ENCODE measurements at regions not wholly inside any gene's neighbourhood (a gene's known extent, or its start where the extent isn't known, plus 50 kb on each side); places are given as distances from the start of the nearest gene placed in this dataset.

DNA sequence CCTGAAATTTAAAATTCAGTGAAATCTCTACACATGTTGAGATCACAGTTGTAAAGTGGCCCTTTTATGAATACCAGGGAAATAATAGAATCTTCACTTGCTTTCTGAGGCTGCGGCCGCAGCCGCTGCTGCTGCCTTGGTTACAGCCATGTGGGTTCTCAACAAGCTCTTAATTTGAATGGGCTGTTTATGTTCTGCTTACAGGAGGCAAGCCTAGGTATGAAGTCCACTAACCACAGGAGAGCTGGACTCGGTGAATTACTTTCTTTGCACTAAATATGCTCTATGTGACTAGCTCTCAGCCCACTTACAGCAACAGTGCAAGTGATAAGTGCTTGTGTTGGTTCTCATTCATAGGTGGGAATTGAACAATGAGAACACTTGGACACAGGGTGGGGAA is 410.8 kb downstream of the SFMBT2 start:
- TF ChIP-seq, protein P1, sequence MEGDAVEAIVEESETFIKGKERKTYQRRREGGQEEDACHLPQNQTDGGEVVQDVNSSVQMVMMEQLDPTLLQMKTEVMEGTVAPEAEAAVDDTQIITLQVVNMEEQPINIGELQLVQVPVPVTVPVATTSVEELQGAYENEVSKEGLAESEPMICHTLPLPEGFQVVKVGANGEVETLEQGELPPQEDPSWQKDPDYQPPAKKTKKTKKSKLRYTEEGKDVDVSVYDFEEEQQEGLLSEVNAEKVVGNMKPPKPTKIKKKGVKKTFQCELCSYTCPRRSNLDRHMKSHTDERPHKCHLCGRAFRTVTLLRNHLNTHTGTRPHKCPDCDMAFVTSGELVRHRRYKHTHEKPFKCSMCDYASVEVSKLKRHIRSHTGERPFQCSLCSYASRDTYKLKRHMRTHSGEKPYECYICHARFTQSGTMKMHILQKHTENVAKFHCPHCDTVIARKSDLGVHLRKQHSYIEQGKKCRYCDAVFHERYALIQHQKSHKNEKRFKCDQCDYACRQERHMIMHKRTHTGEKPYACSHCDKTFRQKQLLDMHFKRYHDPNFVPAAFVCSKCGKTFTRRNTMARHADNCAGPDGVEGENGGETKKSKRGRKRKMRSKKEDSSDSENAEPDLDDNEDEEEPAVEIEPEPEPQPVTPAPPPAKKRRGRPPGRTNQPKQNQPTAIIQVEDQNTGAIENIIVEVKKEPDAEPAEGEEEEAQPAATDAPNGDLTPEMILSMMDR (IDR thresholded peaks at IDR 0.05; ENCODE audit: low read depth, low read length, missing control alignments): no peak
- DNase-seq (ENCODE audit: low read depth): no peak

DNA sequence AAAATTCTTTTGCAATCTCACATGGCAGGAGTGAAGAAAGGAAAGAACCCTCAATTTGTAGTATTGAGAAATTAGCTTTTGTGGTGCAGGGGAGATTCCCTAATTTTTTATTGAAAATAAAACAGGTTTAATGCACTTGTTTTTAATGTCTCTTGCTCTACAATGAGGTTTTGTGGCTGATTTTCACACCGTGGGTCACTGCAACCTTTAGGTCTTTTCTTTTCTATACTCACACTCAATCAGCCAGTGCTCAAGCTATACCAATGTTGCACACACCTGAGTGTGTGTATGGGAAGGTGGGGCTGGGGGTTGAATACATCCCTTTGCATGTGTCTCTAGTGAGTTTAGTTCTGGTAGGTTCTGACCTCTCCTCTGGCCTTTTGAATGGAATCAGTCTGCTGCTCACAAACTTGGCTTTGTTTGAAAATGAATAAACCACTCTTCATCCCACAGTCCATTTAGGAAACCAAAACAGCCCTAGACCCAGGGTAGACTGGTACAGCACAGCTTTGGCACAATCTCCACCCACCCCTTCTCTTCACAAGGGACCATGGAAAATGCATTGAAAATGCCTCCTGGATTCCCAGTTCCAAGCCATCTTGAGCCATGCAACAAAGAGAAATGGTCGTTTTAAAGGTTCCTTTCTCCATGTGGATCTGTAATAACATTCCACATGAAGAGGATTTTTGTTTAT is 411.5 kb downstream of the SFMBT2 start:
- TF ChIP-seq, protein P1 (IDR thresholded peaks at IDR 0.05; ENCODE audit: low read depth, low read length, missing control alignments): no peak
- DNase-seq (ENCODE audit: low read depth): no peak
- no peak overlapping the region for H3K4me3 ChIP-seq (ENCODE audit: low read depth, low read length)

More for the DNA sequence above, 410.8 kb downstream of the SFMBT2 start:
- no peak overlapping the region for H3K4me3 ChIP-seq (ENCODE audit: low read depth, low read length)

DNA sequence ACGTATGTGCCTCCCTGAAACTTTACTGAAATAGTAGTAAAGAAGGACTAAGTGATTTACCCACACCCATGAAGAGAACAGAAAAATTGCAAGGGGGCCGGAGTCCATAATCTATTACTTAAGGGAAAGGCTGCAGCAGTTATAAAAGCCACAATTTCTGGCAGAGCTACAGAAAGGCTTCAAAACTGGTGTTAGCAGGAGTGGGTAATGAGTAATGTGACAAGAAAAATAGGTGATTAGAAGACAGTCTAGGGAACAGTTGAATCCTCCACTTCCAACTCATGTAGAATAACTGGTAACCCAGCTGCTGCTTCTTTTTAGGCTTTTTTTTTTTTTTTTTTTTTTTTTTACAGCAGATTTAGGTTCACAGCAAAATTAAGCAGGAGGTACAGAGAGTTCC is 413.3 kb downstream of the SFMBT2 start:
- H3K4me3 ChIP-seq (ENCODE audit: low read depth, low read length): no peak overlapping the region
- TF ChIP-seq, protein P1 (IDR thresholded peaks at IDR 0.05; ENCODE audit: low read depth, low read length, missing control alignments): no peak
- DNase-seq (ENCODE audit: low read depth): no peak

DNA sequence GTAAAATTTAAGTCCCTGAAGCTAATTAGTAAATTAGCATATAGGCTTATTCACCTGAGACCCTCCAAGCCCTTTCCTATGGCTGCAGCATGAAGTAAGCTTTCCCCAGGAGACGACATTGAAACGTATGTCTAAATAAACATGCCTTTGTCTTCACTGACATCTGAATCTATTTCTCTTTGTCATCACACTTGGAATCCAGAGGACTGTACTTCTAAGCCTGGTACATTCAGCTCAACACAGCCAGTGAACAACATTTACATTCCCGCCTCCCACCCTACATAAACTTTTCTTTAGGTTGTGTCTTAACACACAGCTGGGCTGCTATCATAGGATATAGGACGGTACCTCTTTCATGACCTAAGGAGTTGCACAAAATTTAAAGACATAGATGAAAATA is 414.4 kb downstream of the SFMBT2 start:
- DNase-seq (ENCODE audit: low read depth): no peak
- H3K4me3 ChIP-seq (ENCODE audit: low read depth, low read length): no peak overlapping the region
- TF ChIP-seq, protein P1 (IDR thresholded peaks at IDR 0.05; ENCODE audit: low read depth, low read length, missing control alignments): no peak

DNA sequence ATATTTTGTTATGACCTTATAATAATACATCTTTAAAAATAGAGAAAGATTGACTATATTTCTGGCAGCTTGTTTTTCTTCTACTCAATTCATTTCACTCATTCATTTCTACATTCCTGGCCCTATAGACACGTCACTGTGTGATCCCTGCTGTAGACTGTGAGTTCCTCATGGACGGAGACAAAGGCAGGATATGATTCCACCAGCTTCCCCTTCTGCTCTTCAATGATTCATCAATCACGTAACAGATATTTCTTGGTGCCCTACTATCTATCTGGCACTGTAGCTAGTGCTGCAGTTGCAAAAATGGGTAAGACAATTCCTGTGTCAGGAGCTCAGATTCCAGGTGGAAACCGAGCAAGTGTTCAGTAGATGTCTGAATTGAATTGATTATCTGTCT is 415.0 kb downstream of the SFMBT2 start:
- no peak overlapping the region for H3K4me3 ChIP-seq (ENCODE audit: low read depth, low read length)
- DNase-seq (ENCODE audit: low read depth): no peak
- TF ChIP-seq, protein P1 (IDR thresholded peaks at IDR 0.05; ENCODE audit: low read depth, low read length, missing control alignments): no peak

DNA sequence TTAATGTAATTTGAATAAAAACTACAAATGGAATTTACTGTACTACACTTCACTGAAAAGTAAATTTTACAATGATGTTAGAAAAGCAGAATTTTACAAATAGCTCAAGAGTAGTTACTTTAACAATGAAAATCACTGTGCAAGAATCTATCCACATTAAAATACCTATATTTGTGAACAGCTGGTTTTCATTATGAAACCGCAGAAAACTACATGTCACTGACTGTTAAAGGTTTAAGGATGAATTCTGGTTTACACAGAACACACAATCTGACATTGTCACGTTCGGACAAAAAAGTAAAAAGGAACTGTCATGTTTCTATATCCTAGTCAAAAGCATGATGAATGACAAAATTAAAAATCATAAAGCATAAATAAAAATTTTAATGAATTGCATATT is 415.3 kb upstream of the PRKCQ start:
- no peak for DNase-seq (ENCODE audit: low read depth)
- H3K4me3 ChIP-seq (ENCODE audit: low read depth, low read length): no peak overlapping the region
- TF ChIP-seq, protein P1 (IDR thresholded peaks at IDR 0.05; ENCODE audit: low read depth, low read length, missing control alignments): no peak

DNA sequence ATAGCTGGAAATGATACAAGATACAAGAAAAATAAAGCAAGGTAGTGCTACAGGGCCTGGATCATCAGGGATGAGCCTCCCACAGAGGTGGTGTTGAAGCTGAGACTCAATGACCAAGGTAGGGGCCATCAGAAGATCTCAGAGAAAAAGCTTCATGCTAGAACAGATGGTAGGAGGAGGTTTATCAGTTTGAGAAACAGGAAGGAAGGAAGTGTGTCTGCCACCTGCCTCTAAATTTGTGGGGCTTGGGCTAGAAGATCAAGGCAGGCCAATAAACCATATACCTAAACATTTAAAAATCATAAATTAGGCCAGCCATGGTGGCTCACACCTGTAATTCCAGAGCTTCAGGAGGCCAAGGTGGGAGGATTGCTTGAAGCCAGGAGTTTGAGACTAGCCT is 410.8 kb upstream of the PRKCQ start:
- H3K4me3 ChIP-seq (ENCODE audit: low read depth, low read length): no peak overlapping the region
- TF ChIP-seq, protein P1 (IDR thresholded peaks at IDR 0.05; ENCODE audit: low read depth, low read length, missing control alignments): no peak
- DNase-seq (ENCODE audit: low read depth): no peak

Measured in GM12864 (cell line).